Left colon (tissue), 2 donors: ENCODE measurements at regions not wholly inside any gene's neighbourhood (a gene's known extent, or its start where the extent isn't known, plus 50 kb on each side); places are given as distances from the start of the nearest gene placed in this dataset.
A peak's percentile ranks its signal among the peaks of the same experiment; 100 is the strongest.

Experiments used
- ATAC-seq: fragments of 200-7000 bp; cut with Tn5 transposase; one replicate; pipeline ENCODE4 v1.9.1; 2020; ENCODE audit warnings: mild to moderate bottlenecking, moderate library complexity
- DNase-seq, 2 donors: peaks; one replicate each; pipeline ENCODE4 v3.0.0-alpha.2; 2020
- intact Hi-C, 2 donors: fragments of 100-400 bp; cut with DNase I in 1 of 2; cut with micrococcal nuclease in 1 of 2; formaldehyde crosslinking; loops; one replicate each; pipeline versions ENCODE4 v1.11.2 to v1.14.0; 2022; cut with DNase I, micrococcal nuclease
- donor health status: DM: no; HTN: no; CAD: no.
- donor health status: DM: yes; HTN: yes; CAD: no.

DNA sequence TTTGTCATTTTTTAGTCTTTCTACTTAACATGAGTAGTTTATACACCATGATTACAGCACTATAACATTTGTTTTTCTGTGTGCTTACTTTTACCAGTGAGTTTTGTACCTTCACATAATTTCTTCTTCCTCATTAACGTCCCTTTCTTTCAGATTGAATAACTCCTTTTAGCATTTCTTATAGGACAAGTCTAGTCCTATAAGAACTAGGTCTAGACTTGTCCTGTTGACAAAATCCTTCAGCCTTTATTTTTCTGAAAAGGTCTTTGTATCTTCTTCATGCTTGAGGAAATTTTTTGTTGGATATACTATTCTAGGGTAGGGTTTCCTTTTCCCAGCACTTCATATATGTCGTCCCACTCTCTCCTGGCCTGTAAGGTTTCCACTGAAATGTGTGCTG, 253.3 kb upstream of the ARHGAP24 start:
- DNase-seq (no peak), ATAC-seq (no peak)
- intact Hi-C loops: no loop called here

DNA sequence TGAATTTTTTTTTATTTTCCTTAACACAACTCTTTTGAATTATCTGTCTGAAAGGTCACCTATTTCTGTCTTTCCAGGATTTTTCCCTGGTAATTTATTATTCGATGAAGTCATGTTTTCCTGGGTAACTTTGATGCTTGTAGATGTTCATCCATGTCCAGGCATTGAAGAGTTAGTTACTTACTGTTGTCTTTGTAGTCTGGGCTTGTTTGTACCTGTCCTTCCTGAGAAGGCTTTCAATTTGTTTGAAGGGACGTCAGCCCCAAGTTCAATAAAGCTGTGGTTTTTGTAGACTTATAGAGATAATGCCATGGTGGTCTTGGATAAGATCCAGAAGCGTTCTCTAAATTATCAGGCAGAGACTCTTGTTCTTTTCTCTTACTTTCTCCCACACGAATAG, 252.4 kb upstream of the ARHGAP24 start:
- no peak for DNase-seq
- intact Hi-C loops: no loop called here
- no peak for ATAC-seq

DNA sequence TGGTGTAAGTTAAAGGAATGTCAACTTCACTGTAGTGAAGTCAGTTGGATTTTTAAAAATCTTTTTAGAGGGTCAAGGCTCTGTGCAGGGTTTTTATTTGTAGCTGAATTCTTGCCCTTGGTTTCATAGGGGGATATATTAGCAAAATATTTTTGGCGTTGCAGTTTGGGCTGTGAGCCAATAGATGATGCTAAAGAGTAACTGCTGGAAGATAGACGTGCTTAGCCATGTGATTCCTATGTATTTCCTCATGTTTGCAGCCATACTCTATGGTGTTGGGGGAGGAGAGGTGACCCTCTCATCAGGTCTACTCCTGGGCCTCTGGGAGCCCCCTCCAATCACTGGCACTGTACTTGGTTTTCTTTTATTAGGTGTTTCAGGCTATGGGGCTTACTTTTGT, 246.7 kb upstream of the ARHGAP24 start:
- ATAC-seq (no peak), DNase-seq (no peak)
- intact Hi-C loops: no loop called here

DNA sequence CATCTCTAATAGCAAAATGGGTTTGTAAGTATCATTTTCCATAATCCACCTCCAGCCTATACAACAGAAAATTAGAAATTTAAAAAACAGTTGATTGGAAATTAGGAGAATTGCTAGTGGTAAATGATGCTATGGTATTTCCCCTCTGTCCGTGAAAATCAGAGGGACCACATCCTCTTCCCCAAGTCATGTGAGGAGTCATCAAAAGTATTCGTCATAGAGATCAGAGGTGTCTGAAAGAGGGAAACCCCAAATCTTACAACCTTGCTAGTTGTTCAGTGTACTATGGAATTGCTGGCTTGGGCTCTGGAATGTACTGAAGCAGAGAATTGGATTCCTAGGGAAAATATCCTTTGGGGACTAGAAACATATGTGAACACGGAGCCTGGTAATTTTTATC, 241.4 kb upstream of the ARHGAP24 start:
- DNase-seq (no peak), ATAC-seq (no peak)
- intact Hi-C loops: no loop called here

DNA sequence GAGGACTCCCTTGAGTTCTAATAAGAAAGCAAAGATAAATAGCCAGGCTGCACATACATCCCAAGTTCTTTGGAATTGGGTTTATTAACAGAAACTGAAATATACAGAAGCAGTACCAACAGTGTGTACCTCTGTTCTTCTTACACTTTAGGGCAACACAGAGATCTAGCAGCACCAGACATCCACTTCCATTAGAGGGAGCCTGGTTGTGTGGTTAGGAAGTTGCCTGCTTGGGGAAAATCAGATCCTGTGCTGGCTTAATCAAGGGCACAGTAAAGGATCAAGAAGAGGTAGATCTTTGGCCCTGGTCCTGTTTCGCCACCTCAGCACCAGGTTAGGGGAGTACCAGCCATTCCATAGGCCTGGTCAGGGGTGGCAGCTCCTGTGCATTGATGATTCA, 231.1 kb upstream of the ARHGAP24 start:
- intact Hi-C loops: no loop called here
- ATAC-seq (no peak), DNase-seq (no peak)

DNA sequence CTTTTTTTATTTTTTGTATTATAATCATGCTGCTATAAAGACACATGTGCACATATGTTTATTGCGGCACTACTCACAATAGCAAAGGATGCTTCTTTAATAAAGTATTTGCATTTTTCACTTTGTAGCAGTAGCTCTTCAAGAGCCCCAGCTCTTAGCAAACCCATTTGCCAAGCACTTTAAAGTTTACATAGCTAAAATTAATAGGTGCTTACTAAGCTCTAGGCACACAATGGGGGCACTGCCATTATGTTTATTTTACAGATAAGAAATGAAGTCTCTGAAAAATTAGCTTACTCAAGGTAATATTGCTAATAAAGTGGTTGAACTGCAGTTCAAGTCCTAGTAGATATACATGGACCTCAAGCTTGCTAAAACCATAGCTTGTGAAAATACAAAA, 230.3 kb upstream of the ARHGAP24 start:
- intact Hi-C loops: no loop called here
- ATAC-seq: no peak
- no peak for DNase-seq

DNA sequence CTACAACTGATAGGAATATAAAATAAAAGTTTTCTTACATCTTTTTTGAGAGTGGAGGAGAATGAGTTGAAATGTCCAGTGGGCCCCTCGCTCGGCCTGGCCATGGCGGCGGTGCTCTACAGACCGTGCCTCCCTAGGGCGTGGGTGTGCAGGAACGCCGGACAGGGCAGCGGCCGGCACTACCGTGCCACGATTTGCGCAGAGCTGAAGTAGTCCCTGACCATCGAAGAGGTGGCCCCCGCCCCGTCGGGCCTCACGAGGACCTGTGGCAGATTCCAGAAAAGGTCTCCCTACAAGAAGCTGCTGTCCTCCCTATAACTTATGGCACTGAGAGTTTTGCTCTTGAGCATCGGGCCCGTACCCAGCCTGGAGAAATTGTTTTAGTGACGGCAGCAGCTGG, 228.9 kb upstream of the ARHGAP24 start:
- intact Hi-C loops: no loop called here
- DNase-seq: no peak
- ATAC-seq: no peak

DNA sequence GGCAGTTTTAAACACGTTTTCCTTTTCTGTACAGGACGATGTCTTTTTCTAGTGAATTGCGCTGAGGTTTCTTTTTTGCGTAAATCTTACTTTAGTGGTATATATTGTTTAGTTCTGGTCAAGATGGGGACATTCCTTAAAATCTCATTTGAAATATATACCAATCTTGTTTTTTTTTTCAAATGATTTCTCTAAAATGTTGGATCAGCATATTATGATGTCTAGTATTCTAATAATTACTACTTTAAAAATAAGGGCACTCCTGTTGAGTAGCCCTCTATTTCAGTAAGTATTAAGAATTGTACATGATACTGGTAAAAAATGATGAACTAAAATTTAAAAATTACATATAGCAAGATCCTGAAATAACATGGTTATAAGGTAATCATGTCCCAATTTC, 224.1 kb upstream of the ARHGAP24 start:
- DNase-seq (no peak), ATAC-seq (no peak)
- intact Hi-C loops: no loop called here

DNA sequence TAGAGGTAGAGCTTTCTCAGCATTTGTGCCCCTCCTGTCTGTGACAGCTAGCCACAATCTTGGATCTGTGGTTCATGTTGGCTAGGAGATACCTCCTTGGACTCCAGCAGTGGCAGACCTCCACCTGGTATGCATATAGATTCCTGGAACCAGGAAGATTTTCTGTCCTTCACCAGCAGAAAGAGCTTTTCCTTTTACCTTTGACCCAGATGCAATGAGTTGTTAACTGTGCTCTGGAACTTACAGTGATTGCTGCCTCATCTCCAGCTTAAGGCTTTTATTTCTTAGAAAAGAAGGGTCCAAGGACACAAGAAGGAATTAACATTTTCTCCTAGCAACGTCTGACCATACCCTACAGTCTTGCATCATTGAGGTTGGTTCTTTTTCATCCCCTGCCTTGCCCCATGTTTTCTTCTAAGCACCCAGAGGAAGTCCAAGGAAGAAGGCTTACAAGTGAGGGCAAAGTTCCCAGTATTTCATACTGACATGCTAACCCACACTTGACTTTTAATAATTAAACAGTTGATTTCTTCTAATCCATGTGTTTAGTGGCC, 217.1 kb upstream of the ARHGAP24 start:
- ATAC-seq (peak; percentile 68), DNase-seq (no peak)
- intact Hi-C loops: no loop called here

DNA sequence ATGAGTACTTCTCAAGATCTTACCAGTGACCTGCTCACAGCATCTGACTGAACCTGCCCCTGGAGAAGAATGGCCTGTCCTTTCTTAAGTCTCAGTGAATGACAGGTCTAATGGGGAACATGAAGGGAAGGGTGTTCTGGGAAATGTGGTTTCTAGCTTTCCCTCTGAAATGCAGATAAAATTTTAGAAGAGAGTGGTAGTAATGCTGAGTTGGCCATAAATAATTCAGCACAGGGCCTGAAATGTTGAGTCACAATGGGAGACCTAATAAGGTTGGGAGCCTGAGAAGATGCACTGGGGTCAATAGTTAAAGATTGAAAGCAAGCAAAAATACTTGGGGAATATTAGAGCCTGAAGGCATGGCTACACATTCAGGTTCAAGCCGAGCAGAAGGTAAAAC, 214.9 kb upstream of the ARHGAP24 start:
- intact Hi-C loops: no loop called here
- no peak for DNase-seq
- no peak for ATAC-seq

DNA sequence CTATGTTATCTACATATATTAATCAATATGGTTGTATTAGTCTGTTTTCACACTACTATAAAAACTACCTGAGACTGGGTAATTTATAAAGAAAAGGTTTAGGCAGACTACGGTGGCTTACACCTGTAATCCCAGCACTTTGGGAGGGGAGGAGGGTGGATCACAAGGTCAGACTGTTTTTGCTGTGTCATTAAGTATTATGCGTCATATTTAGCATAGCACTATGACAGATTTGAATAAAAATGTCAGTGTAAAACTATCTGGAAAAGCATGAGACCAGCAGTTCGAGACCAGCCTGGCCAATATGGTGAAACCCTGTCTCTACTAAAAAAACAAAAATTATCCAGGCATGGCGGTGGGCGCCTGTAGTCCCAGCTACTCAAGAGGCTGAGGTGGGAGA, 209.7 kb upstream of the ARHGAP24 start:
- no peak for DNase-seq
- intact Hi-C loops: no loop called here
- ATAC-seq: no peak

DNA sequence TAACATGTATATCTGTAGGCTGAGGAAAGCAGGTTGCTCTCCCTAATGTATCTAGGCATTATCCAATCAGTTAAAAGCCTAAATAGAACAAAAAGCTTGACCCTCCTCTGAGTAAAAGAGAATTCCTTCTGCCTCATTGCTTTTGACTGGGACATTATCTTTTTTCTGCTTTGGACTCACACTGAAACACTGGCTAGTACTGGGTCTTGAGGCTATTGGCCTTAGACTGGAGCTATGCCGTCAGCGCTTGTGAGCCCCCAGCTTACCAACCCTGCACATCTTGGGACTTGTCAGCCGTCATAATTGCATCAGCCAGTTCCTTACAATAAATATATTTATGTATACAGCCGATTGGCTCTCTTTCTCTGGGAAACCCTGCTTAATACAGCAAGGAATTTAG, 206.8 kb upstream of the ARHGAP24 start:
- no peak for DNase-seq
- intact Hi-C loops: no loop called here

DNA sequence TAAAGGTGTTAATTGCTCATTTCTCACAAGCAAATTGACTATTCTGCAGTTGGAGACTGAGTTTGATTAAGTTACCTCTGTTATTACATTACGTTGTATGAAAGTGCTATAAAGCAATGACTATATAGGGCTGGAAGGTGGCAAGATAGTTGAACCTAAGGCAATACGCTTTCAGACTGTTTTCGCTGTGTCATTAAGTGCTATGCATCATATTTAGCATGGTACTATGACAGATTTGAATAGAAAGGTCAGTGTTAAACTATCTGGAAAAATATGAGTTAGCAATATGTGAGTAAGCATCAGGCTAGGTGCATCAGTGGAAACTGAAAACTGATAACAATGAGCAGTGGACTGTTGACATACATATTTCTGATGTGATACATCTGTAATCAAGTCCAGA, 206.0 kb upstream of the ARHGAP24 start:
- ATAC-seq (no peak), DNase-seq (no peak)
- intact Hi-C loops: no loop called here

More for the DNA sequence above, 206.8 kb upstream of the ARHGAP24 start:
- ATAC-seq: no peak

DNA sequence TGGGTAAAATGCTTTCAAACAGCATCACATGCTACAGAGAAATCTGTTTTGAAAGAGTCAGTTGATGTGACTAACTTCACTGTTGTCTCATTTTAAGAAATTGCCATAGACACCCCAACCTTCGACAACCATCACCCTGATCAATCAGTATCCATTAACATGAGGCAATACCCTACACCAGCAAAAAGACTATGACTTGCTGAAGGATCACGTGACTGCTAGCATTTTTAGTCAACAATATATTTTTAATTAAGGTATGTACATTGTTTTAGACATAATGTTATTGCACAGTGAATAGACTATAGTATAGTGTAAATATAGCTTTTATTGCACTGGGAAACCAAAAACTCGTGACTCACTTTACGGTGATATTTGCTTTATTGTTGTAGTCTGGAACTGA, 200.0 kb upstream of the ARHGAP24 start:
- DNase-seq: no peak
- intact Hi-C loops: no loop called here
- ATAC-seq: no peak

DNA sequence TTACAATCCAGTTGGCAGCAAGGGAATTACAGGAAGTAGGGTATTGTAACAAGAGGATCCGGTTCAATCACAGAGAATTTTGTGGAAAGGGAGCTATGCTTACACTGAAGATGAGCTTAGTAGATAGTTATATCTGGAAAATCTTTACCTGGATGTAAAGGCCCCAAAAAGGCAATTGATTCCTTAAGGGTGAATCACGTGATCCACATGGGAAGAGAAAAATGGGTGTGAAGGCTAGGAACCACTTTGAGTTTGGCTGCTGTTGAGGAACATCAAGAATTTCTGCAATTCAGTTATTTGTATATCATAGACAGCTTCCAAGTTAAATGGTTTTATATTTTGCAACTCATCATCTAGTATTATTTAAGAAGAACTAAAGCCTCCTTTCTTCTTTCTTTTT, 194.0 kb upstream of the ARHGAP24 start:
- DNase-seq: no peak
- no peak for ATAC-seq
- intact Hi-C loops: no loop called here

DNA sequence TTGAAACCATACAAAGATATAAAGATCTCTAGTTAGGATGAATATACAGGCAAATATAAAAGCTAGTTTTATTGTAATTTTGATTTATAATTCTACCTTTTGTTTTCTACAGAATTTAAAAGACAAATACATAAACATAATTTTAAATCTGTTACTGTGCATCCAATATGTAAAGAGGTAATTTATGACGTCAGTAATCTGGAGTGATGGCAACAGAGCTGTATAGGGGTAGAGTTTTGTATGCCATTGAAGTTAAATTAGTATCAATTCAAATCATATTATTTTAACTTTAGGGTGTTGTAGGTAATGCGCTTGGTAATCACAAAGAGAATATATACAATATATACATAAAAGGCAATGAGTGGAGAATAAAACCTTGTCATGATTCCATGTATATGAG, 183.7 kb upstream of the ARHGAP24 start:
- no peak for DNase-seq
- no peak for ATAC-seq
- intact Hi-C loops: no loop called here

DNA sequence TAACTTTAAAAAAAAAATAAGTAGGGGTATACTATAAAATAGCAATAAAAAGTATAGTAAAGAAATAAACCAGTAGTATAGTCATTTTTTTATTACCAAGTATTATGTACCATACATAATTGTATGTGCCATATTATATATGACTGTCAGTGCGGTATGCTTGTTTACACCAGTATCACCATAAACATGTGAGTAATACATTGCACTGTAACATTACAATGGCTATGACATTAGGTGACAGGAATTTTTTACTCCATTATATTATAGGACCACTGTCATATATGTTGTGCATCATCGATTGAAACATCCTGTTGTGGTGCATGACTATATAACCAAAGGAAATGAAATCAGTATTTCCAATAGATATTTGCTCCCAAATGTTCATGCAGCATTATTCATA, 176.9 kb upstream of the ARHGAP24 start:
- peak; percentile 75 for ATAC-seq
- DNase-seq: no peak
- intact Hi-C loops: no loop called here

DNA sequence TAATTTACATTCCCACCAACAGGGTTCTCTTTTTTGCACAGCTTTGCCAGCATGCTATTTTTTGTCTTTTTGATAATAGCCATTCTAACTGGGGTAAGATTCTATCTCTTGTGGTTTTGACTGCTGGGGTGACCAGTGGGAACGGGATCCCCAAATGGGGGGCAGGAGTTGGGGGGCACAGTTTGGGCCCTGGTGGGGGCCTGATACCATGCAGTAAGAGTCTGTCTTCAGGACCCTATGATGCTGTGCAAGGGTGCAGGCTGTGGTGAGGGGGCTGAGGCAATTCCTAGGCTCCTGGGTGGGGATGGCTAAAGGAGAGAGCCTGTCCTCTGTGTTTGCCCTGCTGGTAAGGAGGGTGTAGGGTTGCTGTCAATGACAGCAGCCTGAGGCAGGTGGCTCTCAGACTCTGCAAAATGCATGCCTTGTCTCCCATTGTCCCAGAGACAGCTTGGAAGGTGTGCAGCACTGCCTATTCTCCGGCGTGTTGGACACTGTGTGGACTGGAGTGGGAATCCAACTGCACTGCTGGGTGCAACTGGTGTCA, 172.7 kb upstream of the ARHGAP24 start:
- no peak for ATAC-seq
- intact Hi-C loops: no loop called here
- no peak for DNase-seq

DNA sequence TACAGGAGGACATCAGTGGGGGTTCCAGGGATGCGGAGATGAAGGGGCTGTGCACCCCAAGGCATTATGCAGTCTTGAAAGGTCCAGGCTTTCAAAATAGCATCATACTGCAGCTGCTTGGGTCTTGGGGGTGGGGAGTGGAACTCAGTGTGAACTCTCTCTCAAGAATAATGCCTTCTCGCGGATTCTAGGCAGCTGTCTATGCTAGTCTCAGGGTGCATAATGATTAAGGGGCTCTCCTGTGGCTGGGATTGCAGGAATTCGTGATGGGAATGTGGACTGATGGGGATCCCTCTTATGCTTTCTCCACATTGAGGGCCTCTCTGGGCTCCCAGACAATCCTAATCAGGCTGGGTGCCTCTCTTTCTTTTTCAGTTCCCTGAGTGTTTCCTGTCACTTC, 172.2 kb upstream of the ARHGAP24 start:
- ATAC-seq: no peak
- no peak for DNase-seq
- intact Hi-C loops: no loop called here

DNA sequence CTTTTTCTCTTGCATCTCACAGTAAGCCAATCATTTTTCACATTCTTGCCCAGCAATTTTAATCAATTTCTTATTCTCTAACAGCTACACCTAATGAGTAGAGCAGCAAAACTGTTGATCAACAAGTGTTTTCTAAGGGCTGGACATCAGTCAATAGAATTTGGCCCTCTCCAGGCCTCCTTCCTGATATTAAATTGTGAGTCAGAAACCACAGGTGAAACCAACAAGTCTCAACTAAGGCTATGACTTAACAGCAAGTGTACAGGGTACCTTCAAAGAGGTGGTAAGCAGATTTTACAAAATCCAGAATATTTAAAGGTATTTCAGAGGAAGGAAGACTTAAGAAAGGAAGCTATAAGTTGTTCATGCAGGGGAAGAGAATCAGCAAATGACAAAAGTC, 156.5 kb upstream of the ARHGAP24 start:
- intact Hi-C loops: no loop called here
- DNase-seq (no peak), ATAC-seq (no peak)

DNA sequence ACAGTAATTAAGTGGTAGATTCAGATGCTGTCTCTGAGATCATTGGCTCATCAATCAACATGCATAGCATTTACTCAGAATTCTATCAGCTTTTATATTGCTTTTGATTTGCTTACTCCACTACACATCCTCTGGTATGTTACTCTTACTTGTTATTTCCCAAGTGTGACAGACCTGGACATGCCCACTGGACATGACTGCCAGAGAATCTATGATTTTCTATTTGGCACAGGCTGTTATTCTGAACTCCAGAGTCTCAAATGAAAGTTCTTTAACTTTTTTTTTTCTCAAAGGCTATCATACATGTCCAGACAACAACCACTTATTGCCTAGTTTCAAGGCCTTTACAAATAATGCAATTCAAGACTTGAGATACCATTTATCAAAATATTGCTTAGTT, 116.1 kb upstream of the ARHGAP24 start:
- DNase-seq: no peak
- intact Hi-C loops: no loop called here
- ATAC-seq: no peak

DNA sequence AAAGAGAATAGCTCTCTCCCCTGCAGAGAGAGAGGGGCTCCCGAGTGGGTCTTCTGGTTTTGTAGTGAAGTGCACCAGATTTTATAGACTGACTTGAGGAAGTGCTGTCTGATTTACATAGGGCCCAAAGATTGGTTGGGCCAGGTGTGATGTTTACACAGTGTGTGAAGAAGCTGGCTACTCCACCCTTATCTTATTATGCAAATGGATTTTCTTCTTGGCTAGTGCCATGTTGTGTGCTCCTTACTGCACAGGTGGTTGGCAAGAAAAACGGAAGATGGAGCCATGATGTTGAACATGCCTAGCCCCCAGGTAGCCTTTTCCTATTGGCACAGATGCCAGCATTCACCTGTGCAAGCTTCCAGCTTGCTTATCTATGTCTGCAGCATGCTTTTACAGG, 112.4 kb upstream of the ARHGAP24 start:
- DNase-seq (no peak), ATAC-seq (no peak)
- intact Hi-C loops: no loop called here
